Osteoblast (primary cell): ENCODE measurements at regions not wholly inside any gene's neighbourhood (a gene's known extent, or its start where the extent isn't known, plus 50 kb on each side); places are given as distances from the start of the nearest gene placed in this dataset.
"Not testable (repeated sequence)": the region's sequence is repeated elsewhere in the genome, so short reads cannot be mapped to it uniquely, and the experiment has no call there.

Experiments used
- DNase-seq: peaks from one replicate; pipeline ENCODE4 v3.0.0; 2011; ENCODE audit warnings: low spot score, mixed read lengths; ENCODE audit not compliant: insufficient read length; ENCODE audit errors: missing footprints
- H2AFZ ChIP-seq: 2 replicates; pipeline ENCODE4 v1.6.0; 2011; ENCODE audit warnings: mild to moderate bottlenecking, low read length
- H3K27ac ChIP-seq: 2 replicates; pipeline ENCODE4 v1.5.1; 2011; ENCODE audit warnings: mild to moderate bottlenecking, low read depth, low read length, moderate library complexity
- H3K27me3 ChIP-seq: 2 replicates; pipeline ENCODE4 v1.6.0; 2012; ENCODE audit warnings: mild to moderate bottlenecking, control low read depth, inconsistent platforms, low read length, moderate library complexity; ENCODE audit not compliant: insufficient read depth
- H3K36me3 ChIP-seq: 2 replicates; pipeline ENCODE4 v1.5.1; 2011; ENCODE audit warnings: mild to moderate bottlenecking, low read length, control low read depth, moderate library complexity; ENCODE audit not compliant: insufficient read depth
- H3K4me1 ChIP-seq: 2 replicates; pipeline ENCODE4 v1.5.1; 2011; ENCODE audit warnings: mild to moderate bottlenecking, low read length, control low read depth, moderate library complexity; ENCODE audit not compliant: insufficient read depth
- H3K4me2 ChIP-seq: 2 replicates; pipeline ENCODE4 v1.6.0; 2011; ENCODE audit warnings: mild to moderate bottlenecking, low read length; ENCODE audit not compliant: insufficient read depth
- H3K4me3 ChIP-seq: fragments of 200-600 bp; sonication (generic); 3 replicates; pipeline ENCODE4 v1.5.1; 2012; ENCODE audit warnings: mild to moderate bottlenecking, low read length, inconsistent platforms; ENCODE audit not compliant: insufficient read depth
- H3K79me2 ChIP-seq: 2 replicates; pipeline ENCODE4 v1.6.0; 2012; ENCODE audit warnings: mild to moderate bottlenecking, low read length, control low read depth, inconsistent platforms; ENCODE audit not compliant: insufficient read depth
- H3K9me3 ChIP-seq: 2 replicates; pipeline ENCODE4 v1.5.1; 2011; ENCODE audit warnings: low read depth, low read length, control low read depth
- H4K20me1 ChIP-seq: 2 replicates; pipeline ENCODE4 v1.6.0; 2012; ENCODE audit warnings: mild to moderate bottlenecking, low read length, control low read depth; ENCODE audit not compliant: insufficient read depth
- CTCF ChIP-seq: IDR thresholded peaks from 2 replicates; pipeline ENCODE4 v1.5.1; 2011; ENCODE audit warnings: mild to moderate bottlenecking, low read depth, low read length, moderate library complexity; ENCODE audit errors: extremely low read depth

GRCh38 chr7:86049910-86050309, 593.8 kb upstream of the GRM3 start:
- Histone ChIP-seq H3K4me3 (no peak overlapping the region), H4K20me1 (no peaks in the 10 kb centered on the region), H2AFZ (no peak overlapping the region), H3K4me1 (no peaks in the 10 kb centered on the region), H3K9me3 (no peaks in the 10 kb centered on the region), H3K4me2 (no peak overlapping the region), H3K27me3 (no peaks in the 10 kb centered on the region), H3K36me3 (no peaks in the 10 kb centered on the region), H3K79me2 (no peaks in the 10 kb centered on the region), H3K27ac (no peak overlapping the region)
- DNase-seq = no peak
- no peak for TF ChIP-seq CTCF

GRCh38 chr7:86045197-86045596, 598.5 kb upstream of the GRM3 start:
- not testable (repeated sequence) for DNase-seq, H2AFZ ChIP-seq, H3K9me3 ChIP-seq, H3K4me2 ChIP-seq, H3K79me2 ChIP-seq, H4K20me1 ChIP-seq, H3K27ac ChIP-seq, H3K27me3 ChIP-seq, H3K36me3 ChIP-seq, H3K4me3 ChIP-seq, H3K4me1 ChIP-seq

GRCh38 chr7:86025807-86026206, 617.9 kb upstream of the GRM3 start:
- Histone ChIP-seq H2AFZ (no peak overlapping the region), H3K27me3 (no peaks in the 10 kb centered on the region), H3K4me2 (no peak overlapping the region), H3K4me3 (no peak overlapping the region), H3K36me3 (no peaks in the 10 kb centered on the region), H3K27ac (no peak overlapping the region), H3K4me1 (no peaks in the 10 kb centered on the region), H4K20me1 (no peaks in the 10 kb centered on the region), H3K9me3 (no peaks in the 10 kb centered on the region), H3K79me2 (no peaks in the 10 kb centered on the region)
- DNase-seq = no peak
- TF ChIP-seq CTCF = no peak

GRCh38 chr7:86013662-86014061, 630.0 kb upstream of the GRM3 start:
- Histone ChIP-seq H2AFZ (no peak overlapping the region), H3K27me3 (no peaks in the 10 kb centered on the region), H3K79me2 (no peaks in the 10 kb centered on the region), H4K20me1 (no peaks in the 10 kb centered on the region), H3K9me3 (peaks cover 2% of the 10 kb centered on the region), H3K4me2 (no peak overlapping the region), H3K4me3 (no peak overlapping the region), H3K27ac (no peak overlapping the region), H3K4me1 (no peaks in the 10 kb centered on the region), H3K36me3 (no peaks in the 10 kb centered on the region)
- no peak for TF ChIP-seq CTCF
- DNase-seq = no peak

GRCh38 chr7:86012971-86013370, 630.7 kb upstream of the GRM3 start:
- Histone ChIP-seq H4K20me1 (no peaks in the 10 kb centered on the region), H3K27me3 (no peaks in the 10 kb centered on the region), H3K36me3 (no peaks in the 10 kb centered on the region), H3K79me2 (no peaks in the 10 kb centered on the region), H3K9me3 (peaks cover 3% of the 10 kb centered on the region), H3K27ac (no peak overlapping the region), H3K4me2 (no peak overlapping the region), H2AFZ (no peak overlapping the region), H3K4me1 (no peaks in the 10 kb centered on the region), H3K4me3 (no peak overlapping the region)
- no peak for DNase-seq
- no peak for TF ChIP-seq CTCF
